GM12878 (cell line): ENCODE measurements at regions not wholly inside any gene's neighbourhood (a gene's known extent, or its start where the extent isn't known, plus 50 kb on each side); places are given as distances from the start of the nearest gene placed in this dataset.

Experiments
- CBX3 ChIP-seq: fragments of 200-600 bp; sonication (generic); IDR thresholded peaks from 2 replicates; pipeline ENCODE4 v1.6.1; 2016; ENCODE audit warnings: low read depth, borderline replicate concordance
- CHD4 ChIP-seq: fragments of 200-600 bp; sonication (generic); IDR thresholded peaks from 2 replicates; pipeline ENCODE4 v1.6.1; 2016; ENCODE audit warnings: mild to moderate bottlenecking
- CTCF ChIP-seq, 3 experiments: IDR thresholded peaks in 2 of 3; conservative IDR thresholded peaks in 1 of 3; 2 replicates each; pipeline ENCODE4 v1.5.1; 2011; ENCODE audit warnings: low read depth in 3 of 3, low read length in 3 of 3, mild to moderate bottlenecking in 3 of 3, control low read depth in 2 of 3, moderate library complexity in 2 of 3, inconsistent platforms in 1 of 3, mixed read lengths in 1 of 3; ENCODE audit not compliant: control insufficient read depth in 2 of 3, insufficient read depth in 1 of 3; ENCODE audit errors: extremely low read depth in 1 of 3
- E4F1 ChIP-seq: fragments of 450-650 bp; IDR thresholded peaks from 2 replicates; pipeline ENCODE4 v1.6.1; 2018; ENCODE audit warnings: borderline replicate concordance, mild to moderate bottlenecking; ENCODE audit not compliant: partially characterized antibody
- ELK1 ChIP-seq: IDR thresholded peaks from 2 replicates; pipeline ENCODE4 v1.6.1; 2012; ENCODE audit warnings: low read depth, low read length, improper control_type of control experiment
- ETV6 ChIP-seq, 2 experiments: fragments of 450-650 bp in 1 of 2; IDR thresholded peaks in 1 of 2; conservative IDR thresholded peaks in 1 of 2; 2 replicates each; pipeline ENCODE4 v1.6.1; 2014; ENCODE audit warnings: antibody characterized with exemption in 1 of 2, borderline replicate concordance in 1 of 2, low read depth in 1 of 2, mild to moderate bottlenecking in 1 of 2, moderate library complexity in 1 of 2
- HDAC2 ChIP-seq: fragments of 200-600 bp; sonication (generic); IDR thresholded peaks from 2 replicates; pipeline ENCODE4 v1.6.1; 2017
- HDAC6 ChIP-seq: fragments of 200-600 bp; sonication (generic); IDR thresholded peaks from one replicate; pipeline ENCODE4 v1.8.0; 2017; ENCODE audit warnings: antibody characterized with exemption; ENCODE audit not compliant: unreplicated experiment
- HDGF ChIP-seq: fragments of 450-650 bp; IDR thresholded peaks from 2 replicates; pipeline ENCODE4 v1.6.1; 2016; ENCODE audit warnings: antibody characterized with exemption
- JUND ChIP-seq: IDR thresholded peaks from 2 replicates; pipeline ENCODE4 v1.6.1; 2012; ENCODE audit warnings: low read depth, mild to moderate bottlenecking, low read length, improper control_type of control experiment, moderate library complexity
- MEF2B ChIP-seq: fragments of 450-650 bp; IDR thresholded peaks from 2 replicates; pipeline ENCODE4 v1.6.1; 2018; ENCODE audit warnings: mild to moderate bottlenecking, moderate library complexity; ENCODE audit not compliant: partially characterized antibody, poor library complexity, severe bottlenecking
- NFIC ChIP-seq: IDR thresholded peaks from 2 replicates; pipeline ENCODE4 v1.6.1; 2012; ENCODE audit warnings: low read depth, mild to moderate bottlenecking, inconsistent platforms, low read length, moderate library complexity
- NFYB ChIP-seq: IDR thresholded peaks from 2 replicates; pipeline ENCODE4 v1.6.1; 2011; ENCODE audit warnings: low read depth, mild to moderate bottlenecking, low read length, improper control_type of control experiment, moderate library complexity; ENCODE audit not compliant: insufficient read depth
- PAX5 ChIP-seq: IDR thresholded peaks from 2 replicates; pipeline ENCODE4 v1.6.1; 2011; ENCODE audit warnings: low read depth, low read length, borderline replicate concordance
- SRF ChIP-seq, 2 experiments: IDR thresholded peaks; 2 replicates each; pipeline ENCODE4 v1.6.1; 2011; ENCODE audit warnings: low read depth in 2 of 2, low read length in 2 of 2, mild to moderate bottlenecking in 1 of 2, moderate library complexity in 1 of 2
- SUZ12 ChIP-seq: fragments of 200-600 bp; sonication (generic); IDR thresholded peaks from one replicate; pipeline ENCODE4 v1.6.1; 2018; ENCODE audit warnings: antibody characterized with exemption, mild to moderate bottlenecking; ENCODE audit not compliant: unreplicated experiment
- TAF1 ChIP-seq: IDR thresholded peaks from 2 replicates; pipeline ENCODE4 v1.6.1; 2011; ENCODE audit warnings: mild to moderate bottlenecking, low read depth, low read length, borderline replicate concordance
- ZBTB11 ChIP-seq: fragments of 450-650 bp; formaldehyde crosslinking; IDR thresholded peaks from 2 replicates; pipeline ENCODE4 v1.5.0; 2022; ENCODE audit warnings: mild to moderate bottlenecking, missing genetic modification characterization
- ZNF217 ChIP-seq: fragments of 450-650 bp; IDR thresholded peaks from 2 replicates; pipeline ENCODE4 v1.6.1; 2017; ENCODE audit warnings: antibody characterized with exemption, mild to moderate bottlenecking
- ZZZ3 ChIP-seq: IDR thresholded peaks from 2 replicates; pipeline ENCODE4 v1.6.1; 2011; ENCODE audit warnings: low read depth; ENCODE audit not compliant: control insufficient read depth, insufficient read length

- TF ChIP-seq TAF1, result peak; percentile 63; the same call in 1 of the 2 replicates
- peak in 2 of 3 experiments; percentile 8 to 16; a peak in 1 of 6 replicates for TF ChIP-seq CTCF (IDR thresholded peaks at IDR 0.05 in 2 of 3, conservative IDR thresholded peaks at IDR 0.05 in 1 of 3; ENCODE audit: control insufficient read depth in 2 of 3, extremely low read depth in 1 of 3, insufficient read depth in 1 of 3, low read depth in 3 of 3, low read length in 3 of 3)
- 0 out of 2 replicates have a peak, but pooled peaks have one; percentile 29 for TF ChIP-seq HDAC2
- TF ChIP-seq ELK1, result no peak
- peak; percentile 62 for TF ChIP-seq ZNF217
- TF ChIP-seq HDAC6, result no peak
- TF ChIP-seq NFIC, result no peak; the same call in none of the 2 replicates
- no peak for TF ChIP-seq ZBTB11
- TF ChIP-seq JUND, result no peak
- peak; percentile 47; the same call in 1 of the 2 replicates for TF ChIP-seq HDGF
- TF ChIP-seq ETV6 (conservative IDR thresholded peaks at IDR 0.05 in 1 of 2, IDR thresholded peaks at IDR 0.05 in 1 of 2; ENCODE audit: borderline replicate concordance in 1 of 2, low read depth in 1 of 2), result peak in 1 of 2 experiments; percentile 47; a peak in 1 of 4 replicates
- no peak for TF ChIP-seq CBX3
- TF ChIP-seq MEF2B, result peak; percentile 96
- TF ChIP-seq PAX5, result peak; percentile 98
- no peak for TF ChIP-seq SUZ12
- TF ChIP-seq ZZZ3, result no peak
- no peak for TF ChIP-seq E4F1
- 0 out of 4 replicates have a peak, but pooled peaks of 1 of the 2 experiments have one; percentile 8 for TF ChIP-seq SRF (IDR thresholded peaks at IDR 0.05; ENCODE audit: low read depth in 2 of 2, low read length in 2 of 2)
- no peak for TF ChIP-seq CHD4
- peak; percentile 21; the same call in 1 of the 2 replicates for TF ChIP-seq NFYB
Measured at GRCh38 chr2:64325852-64326577, 127.9 kb upstream of the LGALSL start (continued).
